SK-N-SH (cell line): ENCODE measurements at regions not wholly inside any gene's neighbourhood (a gene's known extent, or its start where the extent isn't known, plus 50 kb on each side); places are given as distances from the start of the nearest gene placed in this dataset.

Source experiments
- CTCF ChIA-PET: fragments of 300-600, 350-600 bp; formaldehyde crosslinking; extraction: SDS; loops from one replicate; lab custom pipeline; 2021; lab: Yijun Ruan, JAX
- POLR2A ChIA-PET: fragments of 350-600 bp; sonication (Branson Sonifier 250); formaldehyde crosslinking; extraction: SDS; loops from one replicate; lab custom pipeline; 2020; ENCODE audit warnings: antibody characterized with exemption, inconsistent platforms; lab: Yijun Ruan, JAX
- DNase-seq: peaks from one replicate; pipeline ENCODE4 v3.0.0; 2012
- H2AFZ ChIP-seq: fragments of 200-600 bp; sonication (generic); 2 replicates; pipeline ENCODE4 v1.8.1; 2016; ENCODE audit warnings: antibody characterized with exemption, mild to moderate bottlenecking, low read depth
- H3F3A ChIP-seq: fragments of 200-600 bp; sonication (generic); replicated peaks from 2 replicates; pipeline ENCODE3; 2016; ENCODE audit warnings: antibody characterized with exemption, mild to moderate bottlenecking; ENCODE audit not compliant: insufficient read depth
- H3K27ac ChIP-seq, 2 experiments: fragments of 200-500 bp in 1 of 2; fragments of 200-600 bp in 1 of 2; sonication (Bioruptor generic) in 1 of 2; sonication (generic), shearing (Covaris generic) in 1 of 2; 2 replicates each; pipeline versions ENCODE4 v1.5.1 to v1.6.1; 2014 to 2016; ENCODE audit warnings: low read depth in 2 of 2, inconsistent platforms in 1 of 2, low read length in 1 of 2, mild to moderate bottlenecking in 1 of 2, mixed read lengths in 1 of 2
- H3K27me3 ChIP-seq: fragments of 200-600 bp; sonication (generic), shearing (Covaris generic); 2 replicates; pipeline ENCODE4 v1.6.1; 2016; ENCODE audit warnings: mixed run types; ENCODE audit not compliant: insufficient read depth
- H3K36me3 ChIP-seq, 2 experiments: fragments of 200-500 bp in 1 of 2; fragments of 200-600 bp in 1 of 2; sonication (Bioruptor generic) in 1 of 2; sonication (generic) in 1 of 2; replicated peaks in 1 of 2; 2 replicates each; pipeline versions ENCODE3 to v1.5.1; 2014 to 2016; ENCODE audit warnings: low read length in 1 of 2, mild to moderate bottlenecking in 1 of 2; ENCODE audit not compliant: insufficient read depth in 2 of 2, control insufficient read depth in 1 of 2
- H3K4me1 ChIP-seq, 2 experiments: fragments of 200-500 bp in 1 of 2; fragments of 200-600 bp in 1 of 2; sonication (Bioruptor generic) in 1 of 2; sonication (generic), shearing (Covaris generic) in 1 of 2; 2 replicates each; pipeline versions ENCODE4 v1.5.1 to v1.6.1; 2014 to 2016; ENCODE audit warnings: low read depth in 1 of 2, low read length in 1 of 2, mixed run types in 1 of 2; ENCODE audit not compliant: insufficient read depth in 2 of 2, control insufficient read depth in 1 of 2
- H3K4me2 ChIP-seq: fragments of 200-600 bp; sonication (generic), shearing (Covaris generic); 2 replicates; pipeline ENCODE4 v1.6.1; 2017; ENCODE audit warnings: mixed run types
- H3K4me3 ChIP-seq, 2 experiments: fragments of 200-500 bp in 1 of 2; fragments of 200-600 bp in 1 of 2; sonication (Bioruptor generic) in 1 of 2; sonication (generic), shearing (Covaris generic) in 1 of 2; 2 replicates each; pipeline versions ENCODE4 v1.5.1 to v1.8.1; 2014 to 2016; ENCODE audit warnings: low read depth in 2 of 2, inconsistent platforms in 1 of 2, low read length in 1 of 2, mild to moderate bottlenecking in 1 of 2, mixed read lengths in 1 of 2, moderate library complexity in 1 of 2
- H3K79me2 ChIP-seq: fragments of 200-600 bp; sonication (generic); 2 replicates; pipeline ENCODE4 v1.8.1; 2017; ENCODE audit warnings: mild to moderate bottlenecking; ENCODE audit not compliant: insufficient read depth
- H3K9ac ChIP-seq: fragments of 200-600 bp; sonication (generic); 2 replicates; pipeline ENCODE4 v1.6.1; 2017; ENCODE audit warnings: mixed run types
- H3K9me2 ChIP-seq: fragments of 200-600 bp; sonication (generic); 2 replicates; pipeline ENCODE4 v1.6.1; 2017; ENCODE audit warnings: mixed run types
- H3K9me3 ChIP-seq: fragments of 200-600 bp; sonication (generic); 2 replicates; pipeline ENCODE4 v1.6.1; 2017; ENCODE audit warnings: mixed run types, mild to moderate bottlenecking, moderate library complexity
- H4K20me1 ChIP-seq: fragments of 200-600 bp; sonication (generic); 2 replicates; pipeline ENCODE4 v1.6.1; 2017; ENCODE audit warnings: mild to moderate bottlenecking, mixed run types; ENCODE audit not compliant: insufficient read depth
- ELF1 ChIP-seq: IDR thresholded peaks from 2 replicates; pipeline ENCODE4 v1.4.0; 2012
- EP300 ChIP-seq, 2 experiments: IDR thresholded peaks; 2 replicates each; pipeline versions ENCODE4 v1.4.0 to v1.6.1; 2012; ENCODE audit warnings: borderline replicate concordance in 1 of 2, low read depth in 1 of 2, low read length in 1 of 2
- FOSL2 ChIP-seq: IDR thresholded peaks from 2 replicates; pipeline ENCODE4 v1.4.0; 2012; ENCODE audit warnings: low read depth, mild to moderate bottlenecking, moderate library complexity, borderline replicate concordance
- FOXJ3 ChIP-seq: sonication (generic); formaldehyde crosslinking; IDR thresholded peaks from 2 replicates; pipeline ENCODE4 v1.5.1; 2020; ENCODE audit warnings: mild to moderate bottlenecking, missing genetic modification reagents
- FOXM1 ChIP-seq: IDR thresholded peaks from 2 replicates; pipeline ENCODE4 v1.4.0; 2012; ENCODE audit warnings: low read depth, mild to moderate bottlenecking
- GATA2 ChIP-seq: sonication (generic); formaldehyde crosslinking; IDR thresholded peaks from 2 replicates; pipeline ENCODE4 v1.5.0; 2020; ENCODE audit warnings: mild to moderate bottlenecking, missing genetic modification reagents
- JUND ChIP-seq: IDR thresholded peaks from 2 replicates; pipeline ENCODE4 v1.4.0; 2012
- MEF2A ChIP-seq: IDR thresholded peaks from 2 replicates; pipeline ENCODE4 v1.4.0; 2012; ENCODE audit warnings: low read depth, borderline replicate concordance
- MXI1 ChIP-seq: IDR thresholded peaks from 2 replicates; pipeline ENCODE4 v1.6.1; 2012; ENCODE audit warnings: mild to moderate bottlenecking, low read depth, low read length, improper control_type of control experiment
- NFIC ChIP-seq: IDR thresholded peaks from 2 replicates; pipeline ENCODE4 v1.4.0; 2012; ENCODE audit warnings: borderline replicate concordance
- POLR2AphosphoS5 ChIP-seq: IDR thresholded peaks from 2 replicates; pipeline ENCODE4 v1.6.1; 2012; ENCODE audit warnings: low read depth, low read length
- RCOR1 ChIP-seq: fragments of 150-350 bp; IDR thresholded peaks from 2 replicates; pipeline ENCODE4 v1.6.1; 2017; ENCODE audit warnings: antibody characterized with exemption, low read length
- RXRA ChIP-seq: IDR thresholded peaks from 2 replicates; pipeline ENCODE4 v1.4.0; 2012; ENCODE audit warnings: low read depth, mild to moderate bottlenecking, borderline replicate concordance
- SMC3 ChIP-seq: IDR thresholded peaks from 2 replicates; pipeline ENCODE4 v1.6.1; 2012; ENCODE audit warnings: low read depth, low read length, improper control_type of control experiment
- TCF12 ChIP-seq: IDR thresholded peaks from 2 replicates; pipeline ENCODE4 v1.4.0; 2012
- WGBS: methylation state at CpG from one replicate; pipeline ENCODE4 v1.1.6; 2017; ENCODE audit warnings: low lambda C conversion rate; 5-methylcytosine and 5-hydroxymethylcytosine counted together
- TF ChIP-seq, protein P1 (sequence below): IDR thresholded peaks from 2 replicates; pipeline ENCODE4 v1.6.1; 2012; ENCODE audit warnings: mild to moderate bottlenecking, low read depth, low read length, moderate library complexity
- TF ChIP-seq, protein P2 (sequence below): IDR thresholded peaks from 2 replicates; pipeline ENCODE4; 2012
- TF ChIP-seq, protein P3 (sequence below): fragments of 200-600 bp; sonication (generic); IDR thresholded peaks from 2 replicates; pipeline ENCODE4 v1.6.1; 2017; ENCODE audit warnings: antibody characterized with exemption, mild to moderate bottlenecking, moderate library complexity
- TF ChIP-seq, protein P4 (sequence below): IDR thresholded peaks from 2 replicates; pipeline ENCODE4 v1.4.0; 2012; ENCODE audit warnings: low read depth, borderline replicate concordance

DNA sequence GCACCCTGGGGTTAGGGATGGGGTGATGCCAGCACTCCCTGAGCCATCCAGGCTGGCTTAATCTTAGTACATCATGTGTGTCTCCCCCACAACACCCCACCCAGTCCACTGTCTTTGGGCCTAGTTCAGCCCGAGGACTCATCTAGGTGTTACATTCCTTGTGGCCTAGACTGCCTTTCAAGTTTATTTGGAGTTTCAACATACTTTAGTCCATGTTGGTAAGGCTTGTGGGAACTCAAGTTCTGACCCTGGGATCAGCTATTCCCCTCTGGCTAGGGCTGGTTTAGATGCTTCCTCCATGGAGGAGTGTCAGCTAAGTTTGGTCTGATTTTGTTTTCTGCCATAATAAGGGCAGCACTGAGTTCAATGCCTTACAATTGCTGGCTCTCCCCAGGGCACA is 302.4 kb downstream of the SMARCA2 start (continued):
- TF ChIP-seq, protein P1, sequence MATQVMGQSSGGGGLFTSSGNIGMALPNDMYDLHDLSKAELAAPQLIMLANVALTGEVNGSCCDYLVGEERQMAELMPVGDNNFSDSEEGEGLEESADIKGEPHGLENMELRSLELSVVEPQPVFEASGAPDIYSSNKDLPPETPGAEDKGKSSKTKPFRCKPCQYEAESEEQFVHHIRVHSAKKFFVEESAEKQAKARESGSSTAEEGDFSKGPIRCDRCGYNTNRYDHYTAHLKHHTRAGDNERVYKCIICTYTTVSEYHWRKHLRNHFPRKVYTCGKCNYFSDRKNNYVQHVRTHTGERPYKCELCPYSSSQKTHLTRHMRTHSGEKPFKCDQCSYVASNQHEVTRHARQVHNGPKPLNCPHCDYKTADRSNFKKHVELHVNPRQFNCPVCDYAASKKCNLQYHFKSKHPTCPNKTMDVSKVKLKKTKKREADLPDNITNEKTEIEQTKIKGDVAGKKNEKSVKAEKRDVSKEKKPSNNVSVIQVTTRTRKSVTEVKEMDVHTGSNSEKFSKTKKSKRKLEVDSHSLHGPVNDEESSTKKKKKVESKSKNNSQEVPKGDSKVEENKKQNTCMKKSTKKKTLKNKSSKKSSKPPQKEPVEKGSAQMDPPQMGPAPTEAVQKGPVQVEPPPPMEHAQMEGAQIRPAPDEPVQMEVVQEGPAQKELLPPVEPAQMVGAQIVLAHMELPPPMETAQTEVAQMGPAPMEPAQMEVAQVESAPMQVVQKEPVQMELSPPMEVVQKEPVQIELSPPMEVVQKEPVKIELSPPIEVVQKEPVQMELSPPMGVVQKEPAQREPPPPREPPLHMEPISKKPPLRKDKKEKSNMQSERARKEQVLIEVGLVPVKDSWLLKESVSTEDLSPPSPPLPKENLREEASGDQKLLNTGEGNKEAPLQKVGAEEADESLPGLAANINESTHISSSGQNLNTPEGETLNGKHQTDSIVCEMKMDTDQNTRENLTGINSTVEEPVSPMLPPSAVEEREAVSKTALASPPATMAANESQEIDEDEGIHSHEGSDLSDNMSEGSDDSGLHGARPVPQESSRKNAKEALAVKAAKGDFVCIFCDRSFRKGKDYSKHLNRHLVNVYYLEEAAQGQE: no peak
- no peak for TF ChIP-seq MXI1
- TF ChIP-seq, all 33 proteins: peak for 0

DNA sequence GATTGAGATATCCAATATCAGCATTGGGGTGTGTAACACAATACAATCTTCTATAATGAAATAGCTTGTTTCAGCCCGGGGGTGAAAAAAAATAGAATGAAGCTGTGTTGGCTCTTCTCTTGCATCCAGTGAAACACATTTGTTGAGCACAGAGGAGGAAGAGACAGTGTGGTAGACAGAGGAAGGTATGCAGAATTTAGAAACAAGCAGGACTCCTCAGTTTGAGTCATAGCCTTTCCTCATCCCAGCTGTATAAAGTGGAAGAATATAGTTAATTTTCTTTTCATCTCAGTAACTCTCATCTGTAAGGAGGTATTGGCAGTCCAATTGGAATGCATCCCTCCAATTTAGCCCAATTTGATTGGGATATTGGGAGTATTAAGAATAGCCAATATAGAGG is 302.2 kb upstream of the VLDLR start:
- H2AFZ ChIP-seq: no peak overlapping the region
- no peak overlapping the region for H3K4me2 ChIP-seq
- H3K4me3 ChIP-seq: no peak overlapping the region
- no peak overlapping the region for H3K9ac ChIP-seq
- H3K27me3 ChIP-seq: no peaks in the 10 kb centered on the region
- CTCF ChIA-PET: interaction anchor here (1.2 kb wide), 1 partner anchor 13 kb away, joined by 3 read pairs; no protein-coding TSS in a partner anchor
- no peaks in the 10 kb centered on the region for H3K4me1 ChIP-seq
- H3K9me2 ChIP-seq: no peaks in the 10 kb centered on the region
- 56% methylated on average over 1 of the region's 1 CpG for WGBS
- POLR2A ChIA-PET: no interaction called here
- TF ChIP-seq ELF1 (no peak), RXRA (no peak), EP300 (IDR thresholded peaks at IDR 0.05; ENCODE audit: borderline replicate concordance in 1 of 2, low read depth in 1 of 2, low read length in 1 of 2) (no peak)
- TF ChIP-seq, protein P2, sequence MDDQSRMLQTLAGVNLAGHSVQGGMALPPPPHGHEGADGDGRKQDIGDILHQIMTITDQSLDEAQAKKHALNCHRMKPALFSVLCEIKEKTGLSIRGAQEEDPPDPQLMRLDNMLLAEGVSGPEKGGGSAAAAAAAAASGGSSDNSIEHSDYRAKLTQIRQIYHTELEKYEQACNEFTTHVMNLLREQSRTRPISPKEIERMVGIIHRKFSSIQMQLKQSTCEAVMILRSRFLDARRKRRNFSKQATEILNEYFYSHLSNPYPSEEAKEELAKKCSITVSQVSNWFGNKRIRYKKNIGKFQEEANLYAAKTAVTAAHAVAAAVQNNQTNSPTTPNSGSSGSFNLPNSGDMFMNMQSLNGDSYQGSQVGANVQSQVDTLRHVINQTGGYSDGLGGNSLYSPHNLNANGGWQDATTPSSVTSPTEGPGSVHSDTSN: no peak
- TF ChIP-seq, all 33 proteins: peak for 0
- DNase-seq: no peak
- H3K9me3 ChIP-seq: no peaks in the 10 kb centered on the region
- H4K20me1 ChIP-seq: no peaks in the 10 kb centered on the region
- H3K36me3 ChIP-seq: no peaks in the 10 kb centered on the region
- H3K79me2 ChIP-seq: no peaks in the 10 kb centered on the region
- H3K27ac ChIP-seq: no peak overlapping the region
- H3F3A ChIP-seq: no peaks in the 10 kb centered on the region

DNA sequence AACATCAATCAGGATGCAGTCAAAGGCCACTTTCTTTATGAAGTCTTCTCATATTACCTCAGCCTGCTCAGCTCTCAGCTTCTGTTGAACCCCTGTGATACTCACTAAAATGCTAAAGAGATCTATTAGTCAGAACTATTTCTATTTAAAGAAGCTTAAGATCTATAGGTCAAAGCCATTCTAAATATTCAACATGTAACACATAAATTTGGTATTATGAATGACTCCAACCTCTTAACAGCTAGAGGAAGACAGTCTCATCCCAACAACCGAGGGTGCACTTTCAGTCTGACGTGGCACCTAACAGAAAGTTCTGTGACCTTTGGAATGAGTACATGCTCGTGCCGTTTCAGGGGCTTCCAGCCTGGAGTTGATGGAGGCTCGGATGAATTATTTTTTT is 301.5 kb upstream of the VLDLR start:
- Histone ChIP-seq H3K9me3 (no peaks in the 10 kb centered on the region), H3K9me2 (no peaks in the 10 kb centered on the region), H3K27ac (no peak overlapping the region), H4K20me1 (no peaks in the 10 kb centered on the region), H3K9ac (no peak overlapping the region), H3F3A (no peaks in the 10 kb centered on the region), H3K4me1 (no peaks in the 10 kb centered on the region), H3K79me2 (no peaks in the 10 kb centered on the region), H3K27me3 (no peaks in the 10 kb centered on the region), H3K4me2 (no peak overlapping the region), H3K36me3 (no peaks in the 10 kb centered on the region), H3K4me3 (no peak overlapping the region), H2AFZ (no peak overlapping the region)
- TF ChIP-seq TCF12 (no peak), FOXJ3 (CRISPR knock-in tag) (no peak), FOSL2 (no peak), FOXM1 (no peak), SMC3 (no peak), POLR2AphosphoS5 (no peak), EP300 (IDR thresholded peaks at IDR 0.05; ENCODE audit: borderline replicate concordance in 1 of 2, low read depth in 1 of 2, low read length in 1 of 2) (no peak), MXI1 (no peak), GATA2 (CRISPR knock-in tag) (no peak), ELF1 (no peak), NFIC (no peak), MEF2A (no peak), RCOR1 (no peak), JUND (no peak)
- TF ChIP-seq, protein P3, sequence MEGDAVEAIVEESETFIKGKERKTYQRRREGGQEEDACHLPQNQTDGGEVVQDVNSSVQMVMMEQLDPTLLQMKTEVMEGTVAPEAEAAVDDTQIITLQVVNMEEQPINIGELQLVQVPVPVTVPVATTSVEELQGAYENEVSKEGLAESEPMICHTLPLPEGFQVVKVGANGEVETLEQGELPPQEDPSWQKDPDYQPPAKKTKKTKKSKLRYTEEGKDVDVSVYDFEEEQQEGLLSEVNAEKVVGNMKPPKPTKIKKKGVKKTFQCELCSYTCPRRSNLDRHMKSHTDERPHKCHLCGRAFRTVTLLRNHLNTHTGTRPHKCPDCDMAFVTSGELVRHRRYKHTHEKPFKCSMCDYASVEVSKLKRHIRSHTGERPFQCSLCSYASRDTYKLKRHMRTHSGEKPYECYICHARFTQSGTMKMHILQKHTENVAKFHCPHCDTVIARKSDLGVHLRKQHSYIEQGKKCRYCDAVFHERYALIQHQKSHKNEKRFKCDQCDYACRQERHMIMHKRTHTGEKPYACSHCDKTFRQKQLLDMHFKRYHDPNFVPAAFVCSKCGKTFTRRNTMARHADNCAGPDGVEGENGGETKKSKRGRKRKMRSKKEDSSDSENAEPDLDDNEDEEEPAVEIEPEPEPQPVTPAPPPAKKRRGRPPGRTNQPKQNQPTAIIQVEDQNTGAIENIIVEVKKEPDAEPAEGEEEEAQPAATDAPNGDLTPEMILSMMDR: no peak
- TF ChIP-seq, protein P2: no peak
- TF ChIP-seq, protein P4, sequence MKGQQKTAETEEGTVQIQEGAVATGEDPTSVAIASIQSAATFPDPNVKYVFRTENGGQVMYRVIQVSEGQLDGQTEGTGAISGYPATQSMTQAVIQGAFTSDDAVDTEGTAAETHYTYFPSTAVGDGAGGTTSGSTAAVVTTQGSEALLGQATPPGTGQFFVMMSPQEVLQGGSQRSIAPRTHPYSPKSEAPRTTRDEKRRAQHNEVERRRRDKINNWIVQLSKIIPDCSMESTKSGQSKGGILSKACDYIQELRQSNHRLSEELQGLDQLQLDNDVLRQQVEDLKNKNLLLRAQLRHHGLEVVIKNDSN: no peak
- 27% methylated on average over 5 of the region's 5 CpGs for WGBS
- CTCF ChIA-PET: interaction anchor here (0.8 to 1.2 kb wide), 2 partner anchors 14 to 29 kb away, joined by 3 read pairs; no protein-coding TSS in a partner anchor
- POLR2A ChIA-PET: no interaction called here
- DNase-seq: no peak
